ENCODE measurements at regions not wholly inside any gene's neighbourhood (a gene's known extent, or its start where the extent isn't known, plus 50 kb on each side); places are given as distances from the start of the nearest gene placed in this dataset.
A peak's percentile ranks its signal among the peaks of the same experiment; 100 is the strongest.

DNA sequence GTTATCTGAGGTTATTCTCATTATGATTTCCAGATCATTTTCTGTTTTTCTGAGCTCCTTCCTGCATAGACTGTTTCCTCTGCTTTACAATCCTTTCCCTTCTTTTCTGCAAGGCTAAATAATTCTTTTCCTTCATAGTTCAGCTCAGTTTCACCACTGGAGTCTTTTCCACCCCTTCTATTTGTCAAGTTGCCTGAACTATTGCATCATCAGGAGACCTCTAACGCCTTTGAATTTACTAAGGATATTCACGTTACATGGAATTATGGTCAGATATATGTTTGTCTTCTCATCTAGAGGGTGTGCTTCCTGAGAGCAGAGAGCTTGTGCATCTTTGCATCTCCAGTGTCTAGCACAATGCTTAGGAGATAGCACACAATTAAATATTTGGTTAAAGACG, 140.4 kb upstream of the CA10 start:
- Histone ChIP-seq H3K4me2 (no peak overlapping the region), H2AFZ (ENCODE audit: low read depth) (no peak overlapping the region), H3K4me1 (ENCODE audit: low read depth, poor library complexity, severe bottlenecking) (no peaks in the 10 kb centered on the region), H3K79me2 (ENCODE audit: insufficient read depth, low read depth) (no peaks in the 10 kb centered on the region), H3K9ac (no peak overlapping the region), H4K20me1 (ENCODE audit: insufficient read depth) (no peaks in the 10 kb centered on the region), H3K27me3 (ENCODE audit: insufficient read depth, low read depth) (no peaks in the 10 kb centered on the region), H3K36me3 (ENCODE audit: insufficient read depth) (no peaks in the 10 kb centered on the region), H3K27ac (no peak overlapping the region), H3K4me3 (IDR thresholded peaks at IDR 0.05; ENCODE audit: insufficient read depth, low read depth, low read length) (no peak overlapping the region)
- TF ChIP-seq CTCF (conservative IDR thresholded peaks at IDR 0.05; ENCODE audit: low read depth, low read length): no peak

DNA sequence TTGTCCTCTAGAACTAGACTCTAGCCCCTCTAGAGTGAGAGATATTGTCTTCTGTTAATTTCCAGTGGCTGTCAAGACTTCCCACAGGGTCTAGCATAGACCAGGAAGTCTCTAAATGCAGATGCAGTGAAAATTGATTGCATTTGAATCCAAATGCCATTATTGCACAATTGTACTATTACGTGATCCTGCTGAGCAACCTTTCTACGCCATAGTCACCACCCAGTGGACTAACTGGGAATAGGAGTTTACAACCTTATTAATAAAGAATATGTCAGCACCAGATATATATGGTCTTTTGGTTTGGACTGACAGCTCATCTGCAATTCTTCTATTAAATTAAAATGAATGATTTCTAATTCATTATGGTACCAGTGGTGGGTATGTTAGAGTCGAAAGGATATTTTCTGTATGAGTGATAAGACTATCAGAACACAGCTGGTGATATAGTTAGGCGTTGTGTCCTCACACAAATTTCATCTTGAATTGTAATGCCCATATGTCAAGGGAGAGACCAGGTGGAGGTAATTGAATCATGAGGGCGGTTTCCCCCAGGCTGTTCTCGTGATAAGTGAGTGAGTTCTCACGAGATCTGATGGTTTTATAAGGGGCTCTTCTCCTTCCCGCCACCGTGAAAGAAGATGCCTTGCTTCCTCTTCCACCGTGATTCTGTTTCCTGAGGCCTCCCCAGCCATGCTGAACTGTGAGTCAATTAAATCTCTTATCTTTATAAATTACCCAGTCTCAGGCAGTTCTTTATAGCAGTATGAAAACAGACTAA, 138.9 kb upstream of the CA10 start:
- H3K27ac ChIP-seq: no peak overlapping the region
- H4K20me1 ChIP-seq (ENCODE audit: insufficient read depth): no peaks in the 10 kb centered on the region
- H3K27me3 ChIP-seq (ENCODE audit: insufficient read depth, low read depth): no peaks in the 10 kb centered on the region
- H3K79me2 ChIP-seq (ENCODE audit: insufficient read depth, low read depth): no peaks in the 10 kb centered on the region
- TF ChIP-seq CTCF (conservative IDR thresholded peaks at IDR 0.05; ENCODE audit: low read depth, low read length): peak; percentile 39; the same call in 1 of the 2 replicates
- no peaks in the 10 kb centered on the region for H3K4me1 ChIP-seq (ENCODE audit: low read depth, poor library complexity, severe bottlenecking)
- H3K4me2 ChIP-seq: no peak overlapping the region
- H3K9ac ChIP-seq: no peak overlapping the region
- H3K36me3 ChIP-seq (ENCODE audit: insufficient read depth): no peaks in the 10 kb centered on the region
- H3K4me3 ChIP-seq (IDR thresholded peaks at IDR 0.05; ENCODE audit: insufficient read depth, low read depth, low read length): no peak overlapping the region
- no peak overlapping the region for H2AFZ ChIP-seq (ENCODE audit: low read depth)

DNA sequence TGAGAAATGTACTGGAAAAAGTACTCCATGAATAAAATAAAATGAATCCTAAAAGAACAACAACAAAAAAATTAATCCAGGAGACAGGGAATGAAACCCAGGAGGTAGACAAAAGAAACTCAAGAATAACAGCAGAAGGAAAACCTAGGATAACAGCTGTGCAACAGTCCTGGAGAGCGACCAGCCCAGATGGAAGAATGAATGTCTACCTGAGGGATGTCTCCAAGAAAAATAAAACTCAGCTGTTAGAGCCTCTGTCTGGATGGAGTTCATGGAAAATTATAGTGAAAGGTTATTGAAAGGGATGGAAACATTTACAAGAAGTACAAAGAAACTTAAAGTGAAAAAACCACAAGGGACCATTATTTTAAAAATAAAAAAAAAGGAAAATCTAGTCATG, 135.8 kb upstream of the CA10 start:
- Histone ChIP-seq H4K20me1 (ENCODE audit: insufficient read depth) (no peaks in the 10 kb centered on the region), H2AFZ (ENCODE audit: low read depth) (no peak overlapping the region), H3K4me1 (ENCODE audit: low read depth, poor library complexity, severe bottlenecking) (no peaks in the 10 kb centered on the region), H3K4me2 (no peak overlapping the region), H3K27ac (no peak overlapping the region), H3K27me3 (ENCODE audit: insufficient read depth, low read depth) (no peaks in the 10 kb centered on the region), H3K79me2 (ENCODE audit: insufficient read depth, low read depth) (no peaks in the 10 kb centered on the region), H3K9ac (no peak overlapping the region), H3K4me3 (IDR thresholded peaks at IDR 0.05; ENCODE audit: insufficient read depth, low read depth, low read length) (no peak overlapping the region), H3K36me3 (ENCODE audit: insufficient read depth) (no peaks in the 10 kb centered on the region)
- no peak for TF ChIP-seq CTCF (conservative IDR thresholded peaks at IDR 0.05; ENCODE audit: low read depth, low read length)

DNA sequence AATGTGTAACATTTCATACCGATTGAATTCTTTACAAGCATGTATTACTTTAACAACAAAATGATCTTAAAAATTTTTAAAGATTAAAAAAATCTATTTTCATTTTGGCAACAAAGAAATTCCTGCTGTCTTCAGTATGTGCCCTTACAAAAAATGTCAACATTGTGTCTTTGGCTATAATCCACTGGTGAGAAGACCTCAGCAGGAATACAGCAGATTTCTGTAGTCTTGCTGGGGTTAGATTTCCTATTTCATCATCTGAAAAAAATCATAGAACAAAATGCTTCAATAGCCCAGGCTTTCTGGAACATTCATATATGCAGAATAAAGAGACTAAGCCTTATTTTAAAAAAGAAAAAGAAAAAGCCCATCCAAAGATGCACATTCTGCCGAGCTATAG, 129.1 kb upstream of the CA10 start:
- Histone ChIP-seq H3K27ac (no peak overlapping the region), H3K9ac (no peak overlapping the region), H3K36me3 (ENCODE audit: insufficient read depth) (no peaks in the 10 kb centered on the region; the same call in 1 of the 2 replicates), H3K27me3 (ENCODE audit: insufficient read depth, low read depth) (no peaks in the 10 kb centered on the region), H3K4me3 (IDR thresholded peaks at IDR 0.05; ENCODE audit: insufficient read depth, low read depth, low read length) (no peak overlapping the region), H2AFZ (ENCODE audit: low read depth) (no peak overlapping the region), H3K4me2 (no peak overlapping the region), H3K79me2 (ENCODE audit: insufficient read depth, low read depth) (no peaks in the 10 kb centered on the region), H3K4me1 (ENCODE audit: low read depth, poor library complexity, severe bottlenecking) (no peaks in the 10 kb centered on the region), H4K20me1 (ENCODE audit: insufficient read depth) (no peaks in the 10 kb centered on the region)
- TF ChIP-seq CTCF (conservative IDR thresholded peaks at IDR 0.05; ENCODE audit: low read depth, low read length): no peak
